ENCODE measurements at regions not wholly inside any gene's neighbourhood (a gene's known extent, or its start where the extent isn't known, plus 50 kb on each side); places are given as distances from the start of the nearest gene placed in this dataset.

DNA sequence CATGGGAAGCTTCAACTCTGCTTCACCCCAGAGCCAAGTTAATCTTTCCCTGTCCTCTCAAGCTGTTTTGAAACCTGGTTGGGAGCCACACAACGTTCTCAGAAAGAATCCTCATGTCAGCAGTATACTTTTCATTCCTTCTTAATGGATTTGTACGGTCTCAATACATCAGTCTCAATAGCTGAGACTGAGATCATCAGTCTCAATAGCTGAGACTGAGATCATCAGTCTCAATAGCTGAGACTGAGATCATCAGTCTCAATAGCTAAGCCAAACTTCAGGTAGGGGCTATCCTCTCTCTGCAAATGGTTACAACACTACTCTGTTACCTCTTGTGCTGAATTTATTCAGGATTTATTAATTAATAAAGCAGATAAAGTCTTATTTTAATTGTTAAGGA, 1317.4 kb upstream of the CDH9 start:
- Mint-ChIP-seq H3K27me3 (ENCODE audit: low read depth) (no peaks in the 10 kb centered on the region), H3K36me3 (ENCODE audit: low read depth) (no peaks in the 10 kb centered on the region), H3K4me1 (no peaks in the 10 kb centered on the region), H3K27ac (no peak overlapping the region), H3K9me3 (peaks cover 15% of the 10 kb centered on the region), H3K4me3 (no peak overlapping the region)
- TF ChIP-seq, protein P1, sequence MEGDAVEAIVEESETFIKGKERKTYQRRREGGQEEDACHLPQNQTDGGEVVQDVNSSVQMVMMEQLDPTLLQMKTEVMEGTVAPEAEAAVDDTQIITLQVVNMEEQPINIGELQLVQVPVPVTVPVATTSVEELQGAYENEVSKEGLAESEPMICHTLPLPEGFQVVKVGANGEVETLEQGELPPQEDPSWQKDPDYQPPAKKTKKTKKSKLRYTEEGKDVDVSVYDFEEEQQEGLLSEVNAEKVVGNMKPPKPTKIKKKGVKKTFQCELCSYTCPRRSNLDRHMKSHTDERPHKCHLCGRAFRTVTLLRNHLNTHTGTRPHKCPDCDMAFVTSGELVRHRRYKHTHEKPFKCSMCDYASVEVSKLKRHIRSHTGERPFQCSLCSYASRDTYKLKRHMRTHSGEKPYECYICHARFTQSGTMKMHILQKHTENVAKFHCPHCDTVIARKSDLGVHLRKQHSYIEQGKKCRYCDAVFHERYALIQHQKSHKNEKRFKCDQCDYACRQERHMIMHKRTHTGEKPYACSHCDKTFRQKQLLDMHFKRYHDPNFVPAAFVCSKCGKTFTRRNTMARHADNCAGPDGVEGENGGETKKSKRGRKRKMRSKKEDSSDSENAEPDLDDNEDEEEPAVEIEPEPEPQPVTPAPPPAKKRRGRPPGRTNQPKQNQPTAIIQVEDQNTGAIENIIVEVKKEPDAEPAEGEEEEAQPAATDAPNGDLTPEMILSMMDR (IDR thresholded peaks at IDR 0.05; ENCODE audit: unreplicated experiment in 3 of 3), result no peak

DNA sequence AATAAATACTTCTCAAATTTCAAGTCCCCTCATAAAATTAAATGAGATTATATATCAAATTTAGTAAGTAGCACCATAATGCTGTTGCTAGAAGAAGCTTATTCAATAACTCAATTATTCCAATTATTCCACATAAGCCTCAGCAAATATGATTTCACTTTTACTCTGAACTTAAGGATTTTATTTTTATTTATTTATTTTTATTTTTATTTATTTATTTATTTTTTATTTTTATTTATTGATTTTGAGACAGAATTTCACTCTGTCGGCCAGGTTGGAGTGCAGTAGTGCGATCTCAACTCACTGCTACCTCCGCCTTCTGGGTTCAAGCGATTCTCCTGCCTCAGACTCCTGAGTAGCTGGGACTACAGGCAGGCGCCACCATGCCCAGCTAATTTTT, 1308.3 kb upstream of the CDH9 start:
- Mint-ChIP-seq H3K36me3 (ENCODE audit: low read depth) (no peaks in the 10 kb centered on the region), H3K9me3 (peaks cover 19% of the 10 kb centered on the region), H3K4me3 (no peak overlapping the region), H3K27ac (no peak overlapping the region), H3K27me3 (ENCODE audit: low read depth) (no peaks in the 10 kb centered on the region), H3K4me1 (no peaks in the 10 kb centered on the region)
- TF ChIP-seq, protein P1 (IDR thresholded peaks at IDR 0.05; ENCODE audit: unreplicated experiment in 3 of 3), result no peak

GRCh38 chr5:28344836-28345433, 1306.5 kb upstream of the CDH9 start:
- Mint-ChIP-seq H3K36me3 (ENCODE audit: low read depth) (no peaks in the 10 kb centered on the region), H3K4me1 (no peaks in the 10 kb centered on the region), H3K27me3 (ENCODE audit: low read depth) (no peaks in the 10 kb centered on the region), H3K9me3 (peaks cover 11% of the 10 kb centered on the region), H3K27ac (no peak overlapping the region), H3K4me3 (no peak overlapping the region)
- TF ChIP-seq, protein P1 (IDR thresholded peaks at IDR 0.05; ENCODE audit: unreplicated experiment in 3 of 3), result peak in 2 of 3 experiments; percentile 31 to 67

DNA sequence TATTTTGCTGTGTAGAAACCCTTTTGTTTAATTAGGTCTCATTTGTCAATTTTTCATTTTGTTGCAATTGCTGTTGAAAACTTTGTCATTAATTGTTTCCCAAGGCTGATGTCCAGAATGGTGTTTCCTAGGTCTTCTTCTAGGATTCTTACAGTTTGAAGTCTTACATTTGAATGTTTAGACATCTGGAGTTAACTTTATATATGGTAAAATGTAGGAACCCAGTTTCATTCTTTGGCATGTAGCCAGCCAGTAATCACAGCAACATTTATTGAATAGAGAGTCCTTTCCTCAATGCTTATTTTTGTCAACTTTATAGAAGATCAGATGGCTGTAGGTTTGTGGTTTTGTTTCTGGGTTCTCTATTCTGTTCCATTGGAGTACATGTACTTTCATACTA, 1290.8 kb upstream of the CDH9 start:
- no peak overlapping the region for H3K27ac Mint-ChIP-seq
- no peaks in the 10 kb centered on the region for H3K36me3 Mint-ChIP-seq (ENCODE audit: low read depth)
- H3K9me3 Mint-ChIP-seq, result peaks cover 8% of the 10 kb centered on the region
- TF ChIP-seq, protein P1 (IDR thresholded peaks at IDR 0.05; ENCODE audit: unreplicated experiment in 3 of 3), result no peak
- no peak overlapping the region for H3K4me3 Mint-ChIP-seq
- H3K27me3 Mint-ChIP-seq (ENCODE audit: low read depth), result no peaks in the 10 kb centered on the region
- no peaks in the 10 kb centered on the region for H3K4me1 Mint-ChIP-seq

- H3K4me3 Mint-ChIP-seq, result no peak overlapping the region
- H3K9me3 Mint-ChIP-seq, result peaks cover 8% of the 10 kb centered on the region
- H3K27ac Mint-ChIP-seq, result no peak overlapping the region
- H3K36me3 Mint-ChIP-seq (ENCODE audit: low read depth), result no peaks in the 10 kb centered on the region
- no peaks in the 10 kb centered on the region for H3K4me1 Mint-ChIP-seq
- TF ChIP-seq, protein P1 (IDR thresholded peaks at IDR 0.05; ENCODE audit: unreplicated experiment in 3 of 3), result no peak
- no peaks in the 10 kb centered on the region for H3K27me3 Mint-ChIP-seq (ENCODE audit: low read depth)
These were observed 1290.3 kb upstream of the CDH9 start for GRCh38 chr5:28328681-28329080.

DNA sequence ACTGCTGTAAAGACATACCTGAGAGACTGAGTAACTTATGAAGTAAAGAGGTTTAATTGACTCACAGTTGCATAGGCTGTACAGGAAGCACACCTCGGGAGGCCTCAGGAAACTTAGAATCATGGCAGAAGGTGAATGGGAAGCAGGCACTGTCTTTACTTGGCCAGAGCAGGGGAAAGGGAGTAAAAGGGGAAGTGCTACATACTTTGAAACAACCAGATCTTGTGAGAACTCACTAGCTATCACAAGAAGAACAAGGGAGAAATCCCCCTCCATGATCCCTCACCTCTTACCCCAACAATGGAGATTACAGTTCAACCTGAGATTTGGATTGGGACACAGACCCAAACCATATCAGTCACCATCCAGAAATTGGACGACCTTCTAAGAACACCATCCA, 1285.8 kb upstream of the CDH9 start:
- no peak overlapping the region for H3K27ac Mint-ChIP-seq

More for the DNA sequence above, 1285.8 kb upstream of the CDH9 start:
- Mint-ChIP-seq H3K4me1 (no peaks in the 10 kb centered on the region), H3K36me3 (ENCODE audit: low read depth) (no peaks in the 10 kb centered on the region), H3K4me3 (no peak overlapping the region), H3K9me3 (no peaks in the 10 kb centered on the region), H3K27me3 (ENCODE audit: low read depth) (no peaks in the 10 kb centered on the region)
- TF ChIP-seq, protein P1 (IDR thresholded peaks at IDR 0.05; ENCODE audit: unreplicated experiment in 3 of 3), result no peak

All from nephron (organoid).